ENCODE measurements at regions not wholly inside any gene's neighbourhood (a gene's known extent, or its start where the extent isn't known, plus 50 kb on each side); places are given as distances from the start of the nearest gene placed in this dataset.

- Histone ChIP-seq H3K4me1 (ENCODE audit: insufficient read depth, low read length, poor library complexity, severe bottlenecking) (no peaks in the 10 kb centered on the region), H3K9me3 (ENCODE audit: low read depth, low read length, poor library complexity, severe bottlenecking) (no peaks in the 10 kb centered on the region), H3K36me3 (ENCODE audit: insufficient read depth, low read length, poor library complexity, severe bottlenecking) (no peaks in the 10 kb centered on the region), H3K4me3 (ENCODE audit: low read depth, low read length, poor library complexity, severe bottlenecking) (no peak overlapping the region), H3K27ac (ENCODE audit: low read depth, low read length, poor library complexity, severe bottlenecking) (no peak overlapping the region), H3K27me3 (replicated peaks; ENCODE audit: insufficient read depth, low read depth, low read length, poor library complexity) (peaks cover 21% of the 10 kb centered on the region)
- DNase-seq (ENCODE audit: low spot score) = no peak
- TF ChIP-seq EZH2 (IDR thresholded peaks at IDR 0.05; ENCODE audit: borderline replicate concordance, low read depth, low read length, poor library complexity, severe bottlenecking) = no peak
- TF ChIP-seq CTCF (conservative IDR thresholded peaks at IDR 0.05; ENCODE audit: low read depth, low read length) = no peak
- CTCF ChIA-PET = no interaction called here
- intact Hi-C loops (cut with micrococcal nuclease; ENCODE audit: unreplicated experiment) = no loop called here
- POLR2A ChIA-PET (ENCODE audit: low non-redundant PET) = no interaction called here
- no TSS peak for BruUV-seq (replicated peaks)
These were observed 590.4 kb downstream of the NXPH1 start for GRCh38 chr7:9023675-9024294.

GRCh38 chr7:9026121-9026520, 592.7 kb downstream of the NXPH1 start:
- no peak for TF ChIP-seq CTCF (conservative IDR thresholded peaks at IDR 0.05; ENCODE audit: low read depth, low read length)
- TF ChIP-seq EZH2 (IDR thresholded peaks at IDR 0.05; ENCODE audit: borderline replicate concordance, low read depth, low read length, poor library complexity, severe bottlenecking) = no peak
- no peaks in the 10 kb centered on the region for H3K4me1 ChIP-seq (ENCODE audit: insufficient read depth, low read length, poor library complexity, severe bottlenecking)
- H3K9me3 ChIP-seq (ENCODE audit: low read depth, low read length, poor library complexity, severe bottlenecking) = no peaks in the 10 kb centered on the region
- H3K4me3 ChIP-seq (ENCODE audit: low read depth, low read length, poor library complexity, severe bottlenecking) = no peak overlapping the region
- no peak for DNase-seq (ENCODE audit: low spot score)
- ChIA-PET CTCF (no interaction called here), POLR2A (ENCODE audit: low non-redundant PET) (no interaction called here)
- no peaks in the 10 kb centered on the region for H3K36me3 ChIP-seq (ENCODE audit: insufficient read depth, low read length, poor library complexity, severe bottlenecking)
- intact Hi-C loops (cut with micrococcal nuclease; ENCODE audit: unreplicated experiment) = no loop called here
- no TSS peak for BruUV-seq (replicated peaks)
- H3K27me3 ChIP-seq (replicated peaks; ENCODE audit: insufficient read depth, low read depth, low read length, poor library complexity) = peaks cover 26% of the 10 kb centered on the region
- no peak overlapping the region for H3K27ac ChIP-seq (ENCODE audit: low read depth, low read length, poor library complexity, severe bottlenecking)

GRCh38 chr7:9028012-9028411, 594.6 kb downstream of the NXPH1 start:
- intact Hi-C loops (cut with micrococcal nuclease; ENCODE audit: unreplicated experiment) = no loop called here
- TF ChIP-seq EZH2 (IDR thresholded peaks at IDR 0.05; ENCODE audit: borderline replicate concordance, low read depth, low read length, poor library complexity, severe bottlenecking) (no peak), CTCF (conservative IDR thresholded peaks at IDR 0.05; ENCODE audit: low read depth, low read length) (no peak)
- H3K4me3 ChIP-seq (ENCODE audit: low read depth, low read length, poor library complexity, severe bottlenecking) = no peak overlapping the region
- ChIA-PET CTCF (no interaction called here), POLR2A (ENCODE audit: low non-redundant PET) (no interaction called here)
- DNase-seq (ENCODE audit: low spot score) = no peak
- no peaks in the 10 kb centered on the region for H3K4me1 ChIP-seq (ENCODE audit: insufficient read depth, low read length, poor library complexity, severe bottlenecking)
- H3K27ac ChIP-seq (ENCODE audit: low read depth, low read length, poor library complexity, severe bottlenecking) = no peak overlapping the region
- H3K9me3 ChIP-seq (ENCODE audit: low read depth, low read length, poor library complexity, severe bottlenecking) = no peaks in the 10 kb centered on the region
- no TSS peak for BruUV-seq (replicated peaks)
- peaks cover 29% of the 10 kb centered on the region for H3K27me3 ChIP-seq (replicated peaks; ENCODE audit: insufficient read depth, low read depth, low read length, poor library complexity)
- no peaks in the 10 kb centered on the region for H3K36me3 ChIP-seq (ENCODE audit: insufficient read depth, low read length, poor library complexity, severe bottlenecking)
